Liver (tissue), 8 donors: ENCODE measurements at regions not wholly inside any gene's neighbourhood (a gene's known extent, or its start where the extent isn't known, plus 50 kb on each side); places are given as distances from the start of the nearest gene placed in this dataset.

Experiments
- DNase-seq: peaks from one replicate; pipeline ENCODE4 v3.0.0-alpha.2; 2017; ENCODE audit warnings: low spot score
- H3K27ac ChIP-seq, 2 donors: one replicate each; pipeline ENCODE4 v1.7.0; 2013; ENCODE audit warnings: inconsistent platforms in 2 of 2, low read length in 2 of 2, control low read depth in 1 of 2, low read depth in 1 of 2, mild to moderate bottlenecking in 1 of 2
- H3K27me3 ChIP-seq, 4 donors: one replicate each; pipeline versions ENCODE4 v1.6.1 to v1.7.0; 2013; ENCODE audit warnings: low read length in 3 of 4, inconsistent platforms in 1 of 4, mild to moderate bottlenecking in 1 of 4, moderate library complexity in 1 of 4; ENCODE audit not compliant: control insufficient read depth in 4 of 4, insufficient read depth in 4 of 4
- H3K36me3 ChIP-seq, 4 donors: one replicate each; pipeline versions ENCODE4 v1.6.1 to v1.7.0; 2013; ENCODE audit warnings: low read length in 3 of 4, mild to moderate bottlenecking in 3 of 4, low read depth in 1 of 4, moderate library complexity in 1 of 4; ENCODE audit not compliant: control insufficient read depth in 4 of 4, insufficient read depth in 3 of 4
- H3K4me1 ChIP-seq, 4 donors: one replicate each; pipeline versions ENCODE4 v1.6.1 to v1.7.0; 2013; ENCODE audit warnings: low read length in 3 of 4, mild to moderate bottlenecking in 3 of 4, moderate library complexity in 1 of 4; ENCODE audit not compliant: control insufficient read depth in 4 of 4, insufficient read depth in 4 of 4
- H3K4me3 ChIP-seq, 3 donors: one replicate each; pipeline versions ENCODE4 v1.6.1 to v1.7.0; 2013; ENCODE audit warnings: low read length in 3 of 3, control low read depth in 1 of 3, low read depth in 1 of 3, mild to moderate bottlenecking in 1 of 3
- H3K9ac ChIP-seq, 2 donors: one replicate each; pipeline ENCODE4 v1.7.0; 2013; ENCODE audit warnings: low read length in 2 of 2, mild to moderate bottlenecking in 2 of 2, moderate library complexity in 2 of 2, control low read depth in 1 of 2, low read depth in 1 of 2
- H3K9me3 ChIP-seq, 4 donors: one replicate each; pipeline versions ENCODE4 v1.6.1 to v1.7.0; 2013; ENCODE audit warnings: low read length in 3 of 4; ENCODE audit not compliant: control insufficient read depth in 4 of 4
- EGR1 ChIP-seq, 2 donors: IDR thresholded peaks; 2 replicates each; pipeline ENCODE4 v1.6.1; 2016 to 2018; ENCODE audit warnings: antibody characterized with exemption in 2 of 2, low read depth in 2 of 2
- FOXA1 ChIP-seq: IDR thresholded peaks from 2 replicates; pipeline ENCODE4 v1.6.1; 2016; ENCODE audit warnings: antibody characterized with exemption
- FOXA2 ChIP-seq: IDR thresholded peaks from 2 replicates; pipeline ENCODE4 v1.6.1; 2016; ENCODE audit warnings: antibody characterized with exemption
- GABPA ChIP-seq, 2 donors: IDR thresholded peaks in 1 of 2; conservative IDR thresholded peaks in 1 of 2; 2 replicates each; pipeline ENCODE4 v1.6.1; 2016; ENCODE audit warnings: antibody characterized with exemption in 2 of 2, mild to moderate bottlenecking in 1 of 2, moderate library complexity in 1 of 2
- HNF4A ChIP-seq, 2 donors: conservative IDR thresholded peaks; 2 replicates each; pipeline ENCODE4 v1.6.1; 2016; ENCODE audit warnings: antibody characterized with exemption in 2 of 2, mild to moderate bottlenecking in 2 of 2
- HNF4G ChIP-seq: IDR thresholded peaks from 2 replicates; pipeline ENCODE4 v1.6.1; 2016; ENCODE audit warnings: antibody characterized with exemption
- JUND ChIP-seq, 2 donors: IDR thresholded peaks; 2 replicates each; pipeline ENCODE4 v1.6.1; 2016; ENCODE audit warnings: antibody characterized with exemption in 2 of 2
- NR2F2 ChIP-seq: IDR thresholded peaks from 2 replicates; pipeline ENCODE4 v1.6.1; 2016; ENCODE audit warnings: antibody characterized with exemption
- RAD21 ChIP-seq, 2 donors: IDR thresholded peaks; 2 replicates each; pipeline ENCODE4 v1.6.1; 2016; ENCODE audit warnings: antibody characterized with exemption in 2 of 2, mild to moderate bottlenecking in 2 of 2
- RXRA ChIP-seq, 2 donors: IDR thresholded peaks; 2 replicates each; pipeline ENCODE4 v1.6.1; 2017 to 2018; ENCODE audit warnings: antibody characterized with exemption in 2 of 2, mild to moderate bottlenecking in 1 of 2
- SP1 ChIP-seq: IDR thresholded peaks from 2 replicates; pipeline ENCODE4 v1.6.1; 2018; ENCODE audit warnings: antibody characterized with exemption, mild to moderate bottlenecking
- TAF1 ChIP-seq: conservative IDR thresholded peaks from 2 replicates; pipeline ENCODE4 v1.6.1; 2016; ENCODE audit warnings: antibody characterized with exemption, mild to moderate bottlenecking
- YY1 ChIP-seq: IDR thresholded peaks from 2 replicates; pipeline ENCODE4 v1.6.1; 2016; ENCODE audit warnings: antibody characterized with exemption, mild to moderate bottlenecking
- WGBS: extraction: QIAGEN DNeasy Blood & Tissue Kit; methylation state at CpG from one replicate; pipeline ENCODE4 v1.1.7; 2013; 5-methylcytosine and 5-hydroxymethylcytosine counted together
- TF ChIP-seq, protein P1 (sequence below): IDR thresholded peaks from 2 replicates; pipeline ENCODE4 v1.6.1; 2016; ENCODE audit warnings: antibody characterized with exemption
- TF ChIP-seq, protein P2 (sequence below): IDR thresholded peaks from 2 replicates; pipeline ENCODE4 v1.6.1; 2016; ENCODE audit warnings: antibody characterized with exemption
- TF ChIP-seq, protein P3 (sequence below): IDR thresholded peaks from 2 replicates; pipeline ENCODE4 v1.6.1; 2016; ENCODE audit warnings: antibody characterized with exemption, mild to moderate bottlenecking
- TF ChIP-seq, protein P4 (sequence below): fragments of 150-350 bp; IDR thresholded peaks from 2 replicates; pipeline ENCODE4 v1.5.1; 2017; ENCODE audit warnings: improper control_type of control experiment, low read depth, low read length; ENCODE audit not compliant: missing input control
- TF ChIP-seq, protein P5 (sequence below): IDR thresholded peaks from 2 replicates; pipeline ENCODE4 v1.6.1; 2016; ENCODE audit warnings: antibody characterized with exemption
- donor health status: healthy.
- donor health status: healthy.
- donor health status: healthy.
- donor health status: healthy.
- donor health status: healthy.

DNA sequence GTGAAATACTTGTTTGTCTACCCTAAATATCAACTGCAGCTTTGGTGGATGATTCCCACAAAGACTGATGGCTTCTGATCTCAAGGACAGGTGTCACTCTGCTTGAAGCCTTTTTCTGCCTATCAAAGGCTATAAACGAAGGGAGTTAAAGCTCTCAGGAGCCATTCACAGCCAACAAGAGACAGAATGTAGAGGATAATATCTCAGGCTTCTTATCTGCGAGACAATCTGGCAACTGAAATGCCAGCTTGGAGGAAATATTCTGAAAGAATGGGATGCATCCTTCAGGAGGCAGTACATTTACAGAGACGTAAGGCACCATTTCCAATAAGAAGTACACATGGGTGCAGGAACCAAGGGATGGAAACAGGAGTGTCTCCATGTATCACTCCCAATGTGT lies 549.4 kb downstream of the GPAM start:
- H3K4me1 ChIP-seq, result no peaks in the 10 kb centered on the region
- no peak overlapping the region for H3K9ac ChIP-seq
- no peaks in the 10 kb centered on the region for H3K36me3 ChIP-seq
- TF ChIP-seq, protein P1, sequence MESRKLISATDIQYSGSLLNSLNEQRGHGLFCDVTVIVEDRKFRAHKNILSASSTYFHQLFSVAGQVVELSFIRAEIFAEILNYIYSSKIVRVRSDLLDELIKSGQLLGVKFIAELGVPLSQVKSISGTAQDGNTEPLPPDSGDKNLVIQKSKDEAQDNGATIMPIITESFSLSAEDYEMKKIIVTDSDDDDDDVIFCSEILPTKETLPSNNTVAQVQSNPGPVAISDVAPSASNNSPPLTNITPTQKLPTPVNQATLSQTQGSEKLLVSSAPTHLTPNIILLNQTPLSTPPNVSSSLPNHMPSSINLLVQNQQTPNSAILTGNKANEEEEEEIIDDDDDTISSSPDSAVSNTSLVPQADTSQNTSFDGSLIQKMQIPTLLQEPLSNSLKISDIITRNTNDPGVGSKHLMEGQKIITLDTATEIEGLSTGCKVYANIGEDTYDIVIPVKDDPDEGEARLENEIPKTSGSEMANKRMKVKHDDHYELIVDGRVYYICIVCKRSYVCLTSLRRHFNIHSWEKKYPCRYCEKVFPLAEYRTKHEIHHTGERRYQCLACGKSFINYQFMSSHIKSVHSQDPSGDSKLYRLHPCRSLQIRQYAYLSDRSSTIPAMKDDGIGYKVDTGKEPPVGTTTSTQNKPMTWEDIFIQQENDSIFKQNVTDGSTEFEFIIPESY, result no peak
- TF ChIP-seq, protein P2, sequence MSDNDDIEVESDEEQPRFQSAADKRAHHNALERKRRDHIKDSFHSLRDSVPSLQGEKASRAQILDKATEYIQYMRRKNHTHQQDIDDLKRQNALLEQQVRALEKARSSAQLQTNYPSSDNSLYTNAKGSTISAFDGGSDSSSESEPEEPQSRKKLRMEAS, result no peak
- TF ChIP-seq, protein P3, sequence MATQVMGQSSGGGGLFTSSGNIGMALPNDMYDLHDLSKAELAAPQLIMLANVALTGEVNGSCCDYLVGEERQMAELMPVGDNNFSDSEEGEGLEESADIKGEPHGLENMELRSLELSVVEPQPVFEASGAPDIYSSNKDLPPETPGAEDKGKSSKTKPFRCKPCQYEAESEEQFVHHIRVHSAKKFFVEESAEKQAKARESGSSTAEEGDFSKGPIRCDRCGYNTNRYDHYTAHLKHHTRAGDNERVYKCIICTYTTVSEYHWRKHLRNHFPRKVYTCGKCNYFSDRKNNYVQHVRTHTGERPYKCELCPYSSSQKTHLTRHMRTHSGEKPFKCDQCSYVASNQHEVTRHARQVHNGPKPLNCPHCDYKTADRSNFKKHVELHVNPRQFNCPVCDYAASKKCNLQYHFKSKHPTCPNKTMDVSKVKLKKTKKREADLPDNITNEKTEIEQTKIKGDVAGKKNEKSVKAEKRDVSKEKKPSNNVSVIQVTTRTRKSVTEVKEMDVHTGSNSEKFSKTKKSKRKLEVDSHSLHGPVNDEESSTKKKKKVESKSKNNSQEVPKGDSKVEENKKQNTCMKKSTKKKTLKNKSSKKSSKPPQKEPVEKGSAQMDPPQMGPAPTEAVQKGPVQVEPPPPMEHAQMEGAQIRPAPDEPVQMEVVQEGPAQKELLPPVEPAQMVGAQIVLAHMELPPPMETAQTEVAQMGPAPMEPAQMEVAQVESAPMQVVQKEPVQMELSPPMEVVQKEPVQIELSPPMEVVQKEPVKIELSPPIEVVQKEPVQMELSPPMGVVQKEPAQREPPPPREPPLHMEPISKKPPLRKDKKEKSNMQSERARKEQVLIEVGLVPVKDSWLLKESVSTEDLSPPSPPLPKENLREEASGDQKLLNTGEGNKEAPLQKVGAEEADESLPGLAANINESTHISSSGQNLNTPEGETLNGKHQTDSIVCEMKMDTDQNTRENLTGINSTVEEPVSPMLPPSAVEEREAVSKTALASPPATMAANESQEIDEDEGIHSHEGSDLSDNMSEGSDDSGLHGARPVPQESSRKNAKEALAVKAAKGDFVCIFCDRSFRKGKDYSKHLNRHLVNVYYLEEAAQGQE, result no peak
- TF ChIP-seq EGR1 (IDR thresholded peaks at IDR 0.05; ENCODE audit: low read depth in 2 of 2) (no peak), RAD21 (IDR thresholded peaks at IDR 0.05) (no peak), FOXA2 (no peak), HNF4G (no peak), NR2F2 (no peak), GABPA (IDR thresholded peaks at IDR 0.05 in 1 of 2, conservative IDR thresholded peaks at IDR 0.05 in 1 of 2) (no peak), RXRA (IDR thresholded peaks at IDR 0.05) (no peak), JUND (IDR thresholded peaks at IDR 0.05) (no peak), FOXA1 (no peak), HNF4A (conservative IDR thresholded peaks at IDR 0.05) (no peak), SP1 (no peak), TAF1 (no peak), YY1 (no peak)
- TF ChIP-seq, protein P4, sequence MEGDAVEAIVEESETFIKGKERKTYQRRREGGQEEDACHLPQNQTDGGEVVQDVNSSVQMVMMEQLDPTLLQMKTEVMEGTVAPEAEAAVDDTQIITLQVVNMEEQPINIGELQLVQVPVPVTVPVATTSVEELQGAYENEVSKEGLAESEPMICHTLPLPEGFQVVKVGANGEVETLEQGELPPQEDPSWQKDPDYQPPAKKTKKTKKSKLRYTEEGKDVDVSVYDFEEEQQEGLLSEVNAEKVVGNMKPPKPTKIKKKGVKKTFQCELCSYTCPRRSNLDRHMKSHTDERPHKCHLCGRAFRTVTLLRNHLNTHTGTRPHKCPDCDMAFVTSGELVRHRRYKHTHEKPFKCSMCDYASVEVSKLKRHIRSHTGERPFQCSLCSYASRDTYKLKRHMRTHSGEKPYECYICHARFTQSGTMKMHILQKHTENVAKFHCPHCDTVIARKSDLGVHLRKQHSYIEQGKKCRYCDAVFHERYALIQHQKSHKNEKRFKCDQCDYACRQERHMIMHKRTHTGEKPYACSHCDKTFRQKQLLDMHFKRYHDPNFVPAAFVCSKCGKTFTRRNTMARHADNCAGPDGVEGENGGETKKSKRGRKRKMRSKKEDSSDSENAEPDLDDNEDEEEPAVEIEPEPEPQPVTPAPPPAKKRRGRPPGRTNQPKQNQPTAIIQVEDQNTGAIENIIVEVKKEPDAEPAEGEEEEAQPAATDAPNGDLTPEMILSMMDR, result no peak
- TF ChIP-seq, protein P5, sequence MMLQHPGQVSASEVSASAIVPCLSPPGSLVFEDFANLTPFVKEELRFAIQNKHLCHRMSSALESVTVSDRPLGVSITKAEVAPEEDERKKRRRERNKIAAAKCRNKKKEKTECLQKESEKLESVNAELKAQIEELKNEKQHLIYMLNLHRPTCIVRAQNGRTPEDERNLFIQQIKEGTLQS, result no peak
- no peak for DNase-seq
- no peak overlapping the region for H3K4me3 ChIP-seq
- no peaks in the 10 kb centered on the region for H3K9me3 ChIP-seq
- H3K27me3 ChIP-seq, result no peaks in the 10 kb centered on the region
- no peak overlapping the region for H3K27ac ChIP-seq
- 71% methylated on average over 3 of the region's 3 CpGs for WGBS
